ENCODE measurements at regions not wholly inside any gene's neighbourhood (a gene's known extent, or its start where the extent isn't known, plus 50 kb on each side); places are given as distances from the start of the nearest gene placed in this dataset.

DNA sequence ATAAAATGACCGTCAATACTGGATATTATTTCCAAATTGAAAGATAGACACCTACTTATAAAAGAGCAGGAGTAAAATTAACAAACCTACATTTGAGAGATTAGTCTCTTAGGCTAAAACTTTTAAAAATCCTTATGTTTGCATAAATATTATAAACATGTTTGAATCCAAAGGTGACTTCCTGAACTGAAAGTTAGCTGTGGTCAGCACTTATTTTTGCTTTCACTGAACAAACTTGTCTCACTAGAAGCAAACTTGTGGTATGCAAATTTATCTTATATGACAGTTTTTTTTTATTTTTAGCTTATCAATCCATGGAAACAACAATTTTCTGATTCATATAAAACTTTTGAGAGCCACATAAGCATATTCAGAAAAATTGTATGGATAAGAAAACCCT, 502.6 kb upstream of the COX7C start:
- no peaks in the 10 kb centered on the region for H3K27me3 ChIP-seq (ENCODE audit: insufficient read depth in 3 of 3, low read length in 2 of 3)
- H3K4me3 ChIP-seq, result no peak overlapping the region
- no peaks in the 10 kb centered on the region for H3K9me3 ChIP-seq
- no peak for ATAC-seq
- 87 to 94% (median 94%) methylated on average over 1 of the region's 1 CpG for WGBS, 3 donors
- no peak for DNase-seq
- intact Hi-C loops (cut with DNase I), result no loop called here
- TF ChIP-seq, protein P1, sequence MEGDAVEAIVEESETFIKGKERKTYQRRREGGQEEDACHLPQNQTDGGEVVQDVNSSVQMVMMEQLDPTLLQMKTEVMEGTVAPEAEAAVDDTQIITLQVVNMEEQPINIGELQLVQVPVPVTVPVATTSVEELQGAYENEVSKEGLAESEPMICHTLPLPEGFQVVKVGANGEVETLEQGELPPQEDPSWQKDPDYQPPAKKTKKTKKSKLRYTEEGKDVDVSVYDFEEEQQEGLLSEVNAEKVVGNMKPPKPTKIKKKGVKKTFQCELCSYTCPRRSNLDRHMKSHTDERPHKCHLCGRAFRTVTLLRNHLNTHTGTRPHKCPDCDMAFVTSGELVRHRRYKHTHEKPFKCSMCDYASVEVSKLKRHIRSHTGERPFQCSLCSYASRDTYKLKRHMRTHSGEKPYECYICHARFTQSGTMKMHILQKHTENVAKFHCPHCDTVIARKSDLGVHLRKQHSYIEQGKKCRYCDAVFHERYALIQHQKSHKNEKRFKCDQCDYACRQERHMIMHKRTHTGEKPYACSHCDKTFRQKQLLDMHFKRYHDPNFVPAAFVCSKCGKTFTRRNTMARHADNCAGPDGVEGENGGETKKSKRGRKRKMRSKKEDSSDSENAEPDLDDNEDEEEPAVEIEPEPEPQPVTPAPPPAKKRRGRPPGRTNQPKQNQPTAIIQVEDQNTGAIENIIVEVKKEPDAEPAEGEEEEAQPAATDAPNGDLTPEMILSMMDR (IDR thresholded peaks at IDR 0.05), result no peak
- H3K4me1 ChIP-seq, result no peaks in the 10 kb centered on the region
- H3K36me3 ChIP-seq (ENCODE audit: insufficient read depth in 1 of 2, low read depth in 1 of 2), result no peaks in the 10 kb centered on the region
- H3K27ac ChIP-seq, result no peak overlapping the region

- H3K4me1 ChIP-seq, result no peaks in the 10 kb centered on the region
- no peaks in the 10 kb centered on the region for H3K27me3 ChIP-seq (ENCODE audit: insufficient read depth in 3 of 3, low read length in 2 of 3)
- no peaks in the 10 kb centered on the region for H3K36me3 ChIP-seq (ENCODE audit: insufficient read depth in 1 of 2, low read depth in 1 of 2)
- no peak overlapping the region for H3K4me3 ChIP-seq
- no peak overlapping the region for H3K27ac ChIP-seq
- TF ChIP-seq, protein P1 (IDR thresholded peaks at IDR 0.05), result no peak
- DNase-seq, result no peak
- 22 to 26% (median 22%) methylated on average over 1 of the region's 1 CpG for WGBS, 3 donors
- no peaks in the 10 kb centered on the region for H3K9me3 ChIP-seq
- intact Hi-C loops (cut with DNase I), result no loop called here
- no peak for ATAC-seq
Observed at GRCh38 chr5:86118542-86118941, 499.2 kb upstream of the COX7C start.

DNA sequence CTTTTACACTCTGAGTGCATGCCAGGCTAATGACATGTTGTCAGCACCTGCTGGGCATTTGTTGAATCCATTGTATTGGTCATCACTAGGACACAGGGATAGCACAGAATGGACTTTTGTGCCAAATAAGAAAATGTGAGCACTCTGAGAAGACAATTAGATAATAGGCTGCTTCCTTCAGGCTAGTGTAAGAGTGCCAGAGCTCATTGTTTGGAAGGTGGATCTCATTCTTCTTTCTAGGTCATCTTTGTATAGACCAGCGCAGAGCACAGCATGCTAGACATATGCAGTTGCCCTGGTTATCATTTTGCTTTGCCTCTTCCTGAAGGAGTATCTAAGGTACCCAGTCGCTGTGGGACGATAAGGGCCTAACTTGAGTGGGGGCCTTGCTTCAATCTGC, 493.4 kb upstream of the COX7C start:
- TF ChIP-seq, protein P1 (IDR thresholded peaks at IDR 0.05), result no peak
- DNase-seq (no peak), ATAC-seq (no peak)
- no peaks in the 10 kb centered on the region for H3K27me3 ChIP-seq (ENCODE audit: insufficient read depth in 3 of 3, low read length in 2 of 3)
- H3K27ac ChIP-seq, result no peak overlapping the region
- no peak overlapping the region for H3K4me3 ChIP-seq
- H3K36me3 ChIP-seq (ENCODE audit: insufficient read depth in 1 of 2, low read depth in 1 of 2), result no peaks in the 10 kb centered on the region
- intact Hi-C loops (cut with DNase I), result no loop called here
- WGBS, 3 donors, result 87 to 97% (median 96%) methylated on average over 3 of the region's 3 CpGs
- no peaks in the 10 kb centered on the region for H3K4me1 ChIP-seq
- no peaks in the 10 kb centered on the region for H3K9me3 ChIP-seq

- WGBS, 3 donors, result 48 to 56% (median 53%) methylated on average over 2 of the region's 2 CpGs
- intact Hi-C loops (cut with DNase I), result no loop called here
Observed at GRCh38 chr5:86125731-86126601, 491.8 kb upstream of the COX7C start.

More at GRCh38 chr5:86125731-86126601, 491.8 kb upstream of the COX7C start:
- H3K4me1 ChIP-seq, result no peaks in the 10 kb centered on the region
- no peaks in the 10 kb centered on the region for H3K27me3 ChIP-seq (ENCODE audit: insufficient read depth in 3 of 3, low read length in 2 of 3)
- H3K36me3 ChIP-seq (ENCODE audit: insufficient read depth in 1 of 2, low read depth in 1 of 2), result no peaks in the 10 kb centered on the region
- TF ChIP-seq, protein P1 (IDR thresholded peaks at IDR 0.05), result no peak
- ATAC-seq (no peak), DNase-seq (no peak)
- no peak overlapping the region for H3K27ac ChIP-seq
- no peak overlapping the region for H3K4me3 ChIP-seq
- no peaks in the 10 kb centered on the region for H3K9me3 ChIP-seq

Data from psoas muscle (tissue), 7 donors.